ENCODE measurements at regions not wholly inside any gene's neighbourhood (a gene's known extent, or its start where the extent isn't known, plus 50 kb on each side); places are given as distances from the start of the nearest gene placed in this dataset.

DNA sequence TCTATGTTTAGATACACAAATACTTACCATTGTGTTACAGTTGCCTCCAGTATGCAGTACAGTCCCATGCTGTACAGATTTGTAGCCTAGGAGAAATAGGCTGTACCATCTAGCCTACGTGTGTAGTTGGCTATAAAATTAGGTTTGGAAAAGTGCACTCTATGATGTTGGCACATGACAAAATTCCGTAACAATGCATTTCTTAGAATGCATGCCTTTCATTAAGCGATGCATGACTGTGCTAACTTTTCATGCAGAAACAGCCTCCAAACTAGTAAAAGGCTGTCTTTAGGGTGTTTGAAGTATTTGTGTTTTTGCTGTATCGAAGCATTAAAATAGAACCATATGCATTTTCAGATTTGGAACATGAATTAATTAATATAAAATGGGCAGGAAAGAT, 157.9 kb downstream of the RMI1 start:
- no peak for DNase-seq (ENCODE audit: low read depth)
- no peak overlapping the region for H3K4me3 ChIP-seq (ENCODE audit: control insufficient read depth, low read depth, low read length)
- TF ChIP-seq, protein P1, sequence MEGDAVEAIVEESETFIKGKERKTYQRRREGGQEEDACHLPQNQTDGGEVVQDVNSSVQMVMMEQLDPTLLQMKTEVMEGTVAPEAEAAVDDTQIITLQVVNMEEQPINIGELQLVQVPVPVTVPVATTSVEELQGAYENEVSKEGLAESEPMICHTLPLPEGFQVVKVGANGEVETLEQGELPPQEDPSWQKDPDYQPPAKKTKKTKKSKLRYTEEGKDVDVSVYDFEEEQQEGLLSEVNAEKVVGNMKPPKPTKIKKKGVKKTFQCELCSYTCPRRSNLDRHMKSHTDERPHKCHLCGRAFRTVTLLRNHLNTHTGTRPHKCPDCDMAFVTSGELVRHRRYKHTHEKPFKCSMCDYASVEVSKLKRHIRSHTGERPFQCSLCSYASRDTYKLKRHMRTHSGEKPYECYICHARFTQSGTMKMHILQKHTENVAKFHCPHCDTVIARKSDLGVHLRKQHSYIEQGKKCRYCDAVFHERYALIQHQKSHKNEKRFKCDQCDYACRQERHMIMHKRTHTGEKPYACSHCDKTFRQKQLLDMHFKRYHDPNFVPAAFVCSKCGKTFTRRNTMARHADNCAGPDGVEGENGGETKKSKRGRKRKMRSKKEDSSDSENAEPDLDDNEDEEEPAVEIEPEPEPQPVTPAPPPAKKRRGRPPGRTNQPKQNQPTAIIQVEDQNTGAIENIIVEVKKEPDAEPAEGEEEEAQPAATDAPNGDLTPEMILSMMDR (conservative IDR thresholded peaks at IDR 0.05; ENCODE audit: control insufficient read depth, insufficient read depth, low read depth, low read length), result no peak

DNA sequence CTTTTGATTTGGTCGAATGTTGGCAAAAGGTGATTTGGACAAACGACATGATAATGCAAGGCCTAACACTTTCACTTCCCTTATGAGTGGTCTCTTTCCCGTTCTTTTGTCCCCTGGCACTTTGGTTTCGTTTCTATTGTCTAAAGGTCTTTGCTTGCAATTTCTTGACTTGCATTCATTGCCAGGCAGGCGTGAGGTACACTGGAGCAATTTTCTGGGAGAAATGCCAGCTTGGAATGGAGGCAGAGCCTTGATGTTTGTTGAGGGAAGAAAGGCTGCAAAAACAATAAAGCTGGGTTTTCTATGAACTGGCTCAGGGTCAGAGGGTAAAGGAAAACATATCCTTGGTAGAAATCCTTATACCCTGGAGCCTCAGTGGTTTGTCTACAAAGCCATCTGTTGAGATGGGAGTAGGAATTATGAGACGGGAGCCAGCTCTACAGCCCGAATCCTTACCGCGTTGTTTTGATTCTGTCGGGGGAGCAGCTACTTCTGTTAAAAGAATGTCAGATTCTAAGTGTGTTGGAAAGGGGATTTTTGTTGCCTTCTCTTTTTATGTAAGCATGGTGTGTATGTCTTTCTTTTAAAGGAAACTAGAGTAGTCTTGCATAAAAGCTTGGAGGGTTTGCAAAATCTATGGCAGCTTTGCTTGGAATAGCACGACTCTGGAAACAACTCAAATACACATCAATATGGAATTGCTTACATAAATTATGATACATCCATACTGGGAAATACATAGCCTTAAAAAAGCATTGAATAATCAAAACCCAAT, 158.9 kb downstream of the RMI1 start:
- peak; percentile 23 for DNase-seq (ENCODE audit: low read depth)
- H3K4me3 ChIP-seq (ENCODE audit: control insufficient read depth, low read depth, low read length), result no peak overlapping the region
- TF ChIP-seq, protein P1 (conservative IDR thresholded peaks at IDR 0.05; ENCODE audit: control insufficient read depth, insufficient read depth, low read depth, low read length), result no peak

DNA sequence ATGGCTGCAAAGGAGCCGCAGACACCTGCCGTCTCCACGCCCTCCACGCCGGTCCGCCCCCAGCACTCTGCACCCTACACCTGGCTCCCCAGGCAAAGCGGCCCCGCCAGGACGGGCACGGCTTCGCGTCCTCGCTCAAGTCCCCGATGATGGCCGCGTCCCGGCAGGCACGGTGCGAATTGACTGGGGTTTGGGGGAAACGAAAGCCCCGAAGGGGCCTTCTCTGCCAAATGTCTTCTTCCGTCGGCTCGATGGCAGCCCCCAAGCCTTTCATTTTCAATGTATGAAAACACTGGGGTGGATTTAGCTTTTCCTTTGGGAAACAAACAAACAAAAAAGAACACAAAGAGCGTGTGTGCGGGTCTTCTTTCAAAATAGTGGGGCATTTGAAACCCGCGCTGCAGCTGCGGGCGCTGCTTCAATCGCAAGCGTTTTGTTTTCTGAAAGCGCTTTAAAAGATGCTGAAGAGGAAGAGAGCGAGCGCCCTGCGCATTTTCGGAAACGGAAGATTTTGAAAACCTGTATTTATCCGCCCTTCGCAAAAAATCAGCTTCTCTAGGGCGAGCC, 160.0 kb downstream of the RMI1 start:
- TF ChIP-seq, protein P1 (conservative IDR thresholded peaks at IDR 0.05; ENCODE audit: control insufficient read depth, insufficient read depth, low read depth, low read length), result no peak
- H3K4me3 ChIP-seq (ENCODE audit: control insufficient read depth, low read depth, low read length), result peak overlapping the region; percentile 28
- DNase-seq (ENCODE audit: low read depth), result peak; percentile 14

DNA sequence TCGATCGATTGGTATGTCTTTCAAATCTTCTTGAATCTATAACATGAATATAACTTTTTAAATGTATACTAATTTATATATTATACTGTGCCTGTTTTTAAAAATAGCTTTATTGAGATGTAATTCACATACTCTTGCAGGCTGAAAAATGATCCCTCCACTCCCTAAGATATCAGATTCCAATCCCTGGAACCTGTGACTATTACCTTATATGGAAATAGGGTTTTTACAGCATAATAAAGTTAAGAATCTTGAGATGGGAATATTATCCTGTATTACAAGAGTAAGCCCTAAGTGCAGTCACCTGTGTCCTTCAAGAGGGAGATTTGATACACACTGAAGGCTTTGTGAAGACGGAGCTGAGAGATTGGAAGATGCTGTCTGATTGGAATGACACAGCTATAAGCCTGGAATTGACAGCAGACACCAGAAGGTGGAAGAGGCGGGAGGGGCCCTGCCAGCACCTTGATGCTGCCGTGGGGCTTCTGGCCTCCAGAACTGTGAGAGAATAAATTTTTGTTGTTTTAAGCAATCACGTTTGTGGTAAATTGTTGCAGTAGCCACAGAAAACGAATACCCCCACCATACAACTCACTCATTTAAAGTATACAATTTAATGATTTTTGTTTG, 161.3 kb downstream of the RMI1 start:
- DNase-seq (ENCODE audit: low read depth), result no peak
- TF ChIP-seq, protein P1 (conservative IDR thresholded peaks at IDR 0.05; ENCODE audit: control insufficient read depth, insufficient read depth, low read depth, low read length), result no peak

DNA sequence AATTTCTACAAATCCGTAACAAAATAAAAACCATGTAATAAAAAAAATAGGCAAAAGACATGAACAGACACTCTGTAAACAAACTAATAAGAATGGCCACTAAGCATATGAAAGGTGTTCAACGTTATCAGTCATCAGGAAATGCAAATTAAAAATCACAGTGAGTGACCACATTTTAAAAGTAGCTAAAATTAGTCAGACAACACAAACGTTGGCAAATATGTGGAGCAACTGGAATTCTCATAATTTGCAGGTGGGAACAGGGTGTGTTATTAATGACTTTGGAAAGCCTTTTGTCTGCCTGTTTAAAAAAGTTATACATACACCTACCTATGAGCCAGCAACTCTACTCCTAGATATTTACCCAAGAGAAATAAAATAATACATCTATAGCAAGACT, 164.4 kb downstream of the RMI1 start:
- no peak for DNase-seq (ENCODE audit: low read depth)
- TF ChIP-seq, protein P1 (conservative IDR thresholded peaks at IDR 0.05; ENCODE audit: control insufficient read depth, insufficient read depth, low read depth, low read length), result no peak
- H3K4me3 ChIP-seq (ENCODE audit: control insufficient read depth, low read depth, low read length), result no peak overlapping the region

More for the DNA sequence above, 161.3 kb downstream of the RMI1 start:
- no peak overlapping the region for H3K4me3 ChIP-seq (ENCODE audit: control insufficient read depth, low read depth, low read length)

DNA sequence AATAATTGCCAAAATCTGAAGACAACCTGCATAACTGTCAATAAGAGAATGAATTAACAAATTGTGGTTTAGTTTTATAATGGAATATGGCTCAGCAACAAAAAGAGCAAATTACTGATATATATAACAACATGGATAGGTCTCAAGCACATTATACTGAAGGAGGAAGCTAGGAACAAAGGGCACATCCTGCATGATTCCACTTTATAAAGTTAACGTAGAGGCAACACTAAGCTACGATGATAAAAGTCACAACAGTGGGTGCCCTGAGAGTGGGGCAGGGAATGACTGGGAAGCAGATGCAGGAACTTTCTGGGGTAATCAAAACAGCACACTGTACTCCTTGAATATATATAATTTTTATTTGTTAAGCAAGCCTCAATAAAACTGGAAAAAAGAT, 165.2 kb downstream of the RMI1 start:
- H3K4me3 ChIP-seq (ENCODE audit: control insufficient read depth, low read depth, low read length), result no peak overlapping the region
- no peak for DNase-seq (ENCODE audit: low read depth)
- TF ChIP-seq, protein P1 (conservative IDR thresholded peaks at IDR 0.05; ENCODE audit: control insufficient read depth, insufficient read depth, low read depth, low read length), result no peak

Data from fibroblast of mammary gland (primary cell).